Liver (tissue), 8 donors: ENCODE measurements at regions not wholly inside any gene's neighbourhood (a gene's known extent, or its start where the extent isn't known, plus 50 kb on each side); places are given as distances from the start of the nearest gene placed in this dataset.

Experiments
- DNase-seq: peaks from one replicate; pipeline ENCODE4 v3.0.0-alpha.2; 2017; ENCODE audit warnings: low spot score
- H3K27ac ChIP-seq, 2 donors: one replicate each; pipeline ENCODE4 v1.7.0; 2013; ENCODE audit warnings: inconsistent platforms in 2 of 2, low read length in 2 of 2, control low read depth in 1 of 2, low read depth in 1 of 2, mild to moderate bottlenecking in 1 of 2
- H3K27me3 ChIP-seq, 4 donors: one replicate each; pipeline versions ENCODE4 v1.6.1 to v1.7.0; 2013; ENCODE audit warnings: low read length in 3 of 4, inconsistent platforms in 1 of 4, mild to moderate bottlenecking in 1 of 4, moderate library complexity in 1 of 4; ENCODE audit not compliant: control insufficient read depth in 4 of 4, insufficient read depth in 4 of 4
- H3K36me3 ChIP-seq, 4 donors: one replicate each; pipeline versions ENCODE4 v1.6.1 to v1.7.0; 2013; ENCODE audit warnings: low read length in 3 of 4, mild to moderate bottlenecking in 3 of 4, low read depth in 1 of 4, moderate library complexity in 1 of 4; ENCODE audit not compliant: control insufficient read depth in 4 of 4, insufficient read depth in 3 of 4
- H3K4me1 ChIP-seq, 4 donors: one replicate each; pipeline versions ENCODE4 v1.6.1 to v1.7.0; 2013; ENCODE audit warnings: low read length in 3 of 4, mild to moderate bottlenecking in 3 of 4, moderate library complexity in 1 of 4; ENCODE audit not compliant: control insufficient read depth in 4 of 4, insufficient read depth in 4 of 4
- H3K4me3 ChIP-seq, 3 donors: one replicate each; pipeline versions ENCODE4 v1.6.1 to v1.7.0; 2013; ENCODE audit warnings: low read length in 3 of 3, control low read depth in 1 of 3, low read depth in 1 of 3, mild to moderate bottlenecking in 1 of 3
- H3K9ac ChIP-seq, 2 donors: one replicate each; pipeline ENCODE4 v1.7.0; 2013; ENCODE audit warnings: low read length in 2 of 2, mild to moderate bottlenecking in 2 of 2, moderate library complexity in 2 of 2, control low read depth in 1 of 2, low read depth in 1 of 2
- H3K9me3 ChIP-seq, 4 donors: one replicate each; pipeline versions ENCODE4 v1.6.1 to v1.7.0; 2013; ENCODE audit warnings: low read length in 3 of 4; ENCODE audit not compliant: control insufficient read depth in 4 of 4
- ATF3 ChIP-seq: IDR thresholded peaks from 2 replicates; pipeline ENCODE4 v1.6.1; 2016; ENCODE audit warnings: antibody characterized with exemption
- CTCF ChIP-seq: fragments of 150-350 bp; IDR thresholded peaks from 2 replicates; pipeline ENCODE4 v1.5.1; 2017; ENCODE audit warnings: improper control_type of control experiment, low read depth, low read length; ENCODE audit not compliant: missing input control
- EGR1 ChIP-seq, 2 donors: IDR thresholded peaks; 2 replicates each; pipeline ENCODE4 v1.6.1; 2016 to 2018; ENCODE audit warnings: antibody characterized with exemption in 2 of 2, low read depth in 2 of 2
- FOXA1 ChIP-seq: IDR thresholded peaks from 2 replicates; pipeline ENCODE4 v1.6.1; 2016; ENCODE audit warnings: antibody characterized with exemption
- GABPA ChIP-seq, 2 donors: IDR thresholded peaks in 1 of 2; conservative IDR thresholded peaks in 1 of 2; 2 replicates each; pipeline ENCODE4 v1.6.1; 2016; ENCODE audit warnings: antibody characterized with exemption in 2 of 2, mild to moderate bottlenecking in 1 of 2, moderate library complexity in 1 of 2
- HNF4A ChIP-seq, 2 donors: conservative IDR thresholded peaks; 2 replicates each; pipeline ENCODE4 v1.6.1; 2016; ENCODE audit warnings: antibody characterized with exemption in 2 of 2, mild to moderate bottlenecking in 2 of 2
- HNF4G ChIP-seq: IDR thresholded peaks from 2 replicates; pipeline ENCODE4 v1.6.1; 2016; ENCODE audit warnings: antibody characterized with exemption
- JUND ChIP-seq, 2 donors: IDR thresholded peaks; 2 replicates each; pipeline ENCODE4 v1.6.1; 2016; ENCODE audit warnings: antibody characterized with exemption in 2 of 2
- MAX ChIP-seq: IDR thresholded peaks from 2 replicates; pipeline ENCODE4 v1.6.1; 2016; ENCODE audit warnings: antibody characterized with exemption
- NR2F2 ChIP-seq: IDR thresholded peaks from 2 replicates; pipeline ENCODE4 v1.6.1; 2016; ENCODE audit warnings: antibody characterized with exemption
- RAD21 ChIP-seq, 2 donors: IDR thresholded peaks; 2 replicates each; pipeline ENCODE4 v1.6.1; 2016; ENCODE audit warnings: antibody characterized with exemption in 2 of 2, mild to moderate bottlenecking in 2 of 2
- REST ChIP-seq: IDR thresholded peaks from 2 replicates; pipeline ENCODE4 v1.6.1; 2016; ENCODE audit warnings: antibody characterized with exemption, mild to moderate bottlenecking
- RXRA ChIP-seq, 2 donors: IDR thresholded peaks; 2 replicates each; pipeline ENCODE4 v1.6.1; 2017 to 2018; ENCODE audit warnings: antibody characterized with exemption in 2 of 2, mild to moderate bottlenecking in 1 of 2
- TAF1 ChIP-seq: conservative IDR thresholded peaks from 2 replicates; pipeline ENCODE4 v1.6.1; 2016; ENCODE audit warnings: antibody characterized with exemption, mild to moderate bottlenecking
- YY1 ChIP-seq: IDR thresholded peaks from 2 replicates; pipeline ENCODE4 v1.6.1; 2016; ENCODE audit warnings: antibody characterized with exemption, mild to moderate bottlenecking
- ZBTB33 ChIP-seq: IDR thresholded peaks from 2 replicates; pipeline ENCODE4 v1.6.1; 2016; ENCODE audit warnings: antibody characterized with exemption
- WGBS: extraction: QIAGEN DNeasy Blood & Tissue Kit; methylation state at CpG from one replicate; pipeline ENCODE4 v1.1.7; 2013; 5-methylcytosine and 5-hydroxymethylcytosine counted together
- donor health status: healthy.
- donor health status: healthy.
- donor health status: healthy.
- donor health status: healthy.
- donor health status: healthy.

- H3K9me3 ChIP-seq, result no peaks in the 10 kb centered on the region
- 70% methylated on average over 15 of the region's 15 CpGs for WGBS
- H3K4me3 ChIP-seq, result no peak overlapping the region
- H3K36me3 ChIP-seq, result no peaks in the 10 kb centered on the region
- no peak for TF ChIP-seq FOXA1
- no peak for TF ChIP-seq ZBTB33
- no peak for TF ChIP-seq RXRA (IDR thresholded peaks at IDR 0.05)
- TF ChIP-seq REST, result no peak
- no peak for TF ChIP-seq GABPA (IDR thresholded peaks at IDR 0.05 in 1 of 2, conservative IDR thresholded peaks at IDR 0.05 in 1 of 2)
- no peak for TF ChIP-seq YY1
- TF ChIP-seq ATF3, result no peak
- no peak for TF ChIP-seq RAD21 (IDR thresholded peaks at IDR 0.05)
- TF ChIP-seq HNF4G, result no peak
- TF ChIP-seq EGR1 (IDR thresholded peaks at IDR 0.05; ENCODE audit: low read depth in 2 of 2), result no peak
- TF ChIP-seq NR2F2, result no peak
- no peak for TF ChIP-seq TAF1
- TF ChIP-seq JUND (IDR thresholded peaks at IDR 0.05), result no peak
- TF ChIP-seq CTCF, result no peak
- TF ChIP-seq HNF4A (conservative IDR thresholded peaks at IDR 0.05), result no peak
- TF ChIP-seq MAX, result no peak
- no peak overlapping the region for H3K9ac ChIP-seq
- H3K27me3 ChIP-seq, result no peaks in the 10 kb centered on the region
- no peaks in the 10 kb centered on the region for H3K4me1 ChIP-seq
- DNase-seq, result no peak
- peak overlapping the region; percentile 6 to 18 for H3K27ac ChIP-seq
Measured at GRCh38 chr7:4613846-4614548, 68.1 kb upstream of the FOXK1 start.
